Mesodermal cell (in vitro differentiated cells): ENCODE measurements at regions not wholly inside any gene's neighbourhood (a gene's known extent, or its start where the extent isn't known, plus 50 kb on each side); places are given as distances from the start of the nearest gene placed in this dataset.

Experiments
- H3K27ac ChIP-seq: 2 replicates; pipeline ENCODE4 v1.7.0; 2013; ENCODE audit warnings: mild to moderate bottlenecking, low read depth, low read length, moderate library complexity; ENCODE audit not compliant: severe bottlenecking
- H3K36me3 ChIP-seq: 2 replicates; pipeline ENCODE4 v1.7.1; 2013; ENCODE audit warnings: mild to moderate bottlenecking, low read length, moderate library complexity; ENCODE audit not compliant: control insufficient read depth, insufficient read depth
- H3K4me1 ChIP-seq: one replicate; pipeline ENCODE4 v1.7.1; 2013; ENCODE audit warnings: mild to moderate bottlenecking, low read length; ENCODE audit not compliant: insufficient read depth, control insufficient read depth, poor library complexity, severe bottlenecking
- H3K4me3 ChIP-seq: 2 replicates; pipeline ENCODE4 v1.7.0; 2013; ENCODE audit warnings: low read length, control low read depth, mild to moderate bottlenecking; ENCODE audit not compliant: insufficient read depth, poor library complexity, severe bottlenecking; ENCODE audit errors: extremely low read depth
- H3K9me3 ChIP-seq: 2 replicates; pipeline ENCODE4 v1.7.1; 2013; ENCODE audit warnings: mild to moderate bottlenecking, low read length, moderate library complexity; ENCODE audit not compliant: control insufficient read depth
- WGBS, 2 experiments: methylation state at CpG; one replicate each; pipeline ENCODE4 v1.1.5; 2013; ENCODE audit warnings: missing lambda C conversion rate in 2 of 2; ENCODE audit not compliant: insufficient coverage in 2 of 2; 5-methylcytosine and 5-hydroxymethylcytosine counted together

DNA sequence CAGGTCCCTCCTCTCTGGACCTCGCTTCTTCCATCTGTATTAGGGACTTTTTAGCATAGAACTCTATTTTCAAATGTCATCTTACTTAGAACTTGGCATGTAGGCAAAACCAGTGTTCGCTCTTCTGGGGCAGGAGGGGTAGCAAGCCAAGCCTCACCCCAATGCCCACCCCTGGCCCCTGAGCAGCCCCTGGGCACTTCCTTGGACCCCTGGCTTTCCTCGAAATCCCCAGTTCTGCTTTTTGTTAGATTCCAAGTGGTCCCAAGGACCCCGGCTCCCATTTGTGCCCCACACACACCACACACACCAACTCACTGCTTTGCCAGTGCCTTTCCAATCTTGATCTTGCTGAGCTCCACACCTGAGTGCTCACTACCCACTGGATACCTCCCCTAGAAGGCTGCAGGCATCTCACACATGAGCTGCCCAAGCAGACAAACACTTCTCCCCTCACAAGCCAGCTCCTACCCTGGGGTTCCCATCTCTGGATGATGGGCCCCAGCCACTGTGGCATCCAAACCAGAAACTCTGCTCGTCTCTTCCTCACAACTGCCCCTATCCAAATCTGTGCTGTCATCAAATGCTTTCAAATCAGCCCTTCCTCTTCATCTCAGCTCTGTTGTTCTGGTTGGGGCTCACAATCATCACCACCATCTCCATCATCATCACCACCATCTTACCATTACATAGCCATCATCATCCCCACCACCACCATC is 167.9 kb upstream of the ZMIZ1 start:
- no peak overlapping the region for H3K4me3 ChIP-seq
- H3K27ac ChIP-seq, result no peak overlapping the region
- no peaks in the 10 kb centered on the region for H3K36me3 ChIP-seq
- WGBS, 2 experiments, result 85 to 91% methylated on average over 5 of the region's 5 CpGs
- no peaks in the 10 kb centered on the region for H3K9me3 ChIP-seq
- no peaks in the 10 kb centered on the region for H3K4me1 ChIP-seq

GRCh38 chr10:78901694-78902093 is 167.1 kb upstream of the ZMIZ1 start:
- Histone ChIP-seq H3K27ac (no peak overlapping the region), H3K4me3 (no peak overlapping the region), H3K4me1 (no peaks in the 10 kb centered on the region), H3K9me3 (no peaks in the 10 kb centered on the region), H3K36me3 (no peaks in the 10 kb centered on the region)
- 88 to 94% methylated on average over 1 of the region's 1 CpG for WGBS, 2 experiments

GRCh38 chr10:78902815-78903214 is 166.0 kb upstream of the ZMIZ1 start:
- Histone ChIP-seq H3K36me3 (no peaks in the 10 kb centered on the region), H3K4me3 (no peak overlapping the region)
- 93 to 97% methylated on average over 2 to 3 of the region's 3 CpGs for WGBS, 2 experiments

GRCh38 chr10:78903341-78903940 is 165.3 kb upstream of the ZMIZ1 start:
- Histone ChIP-seq H3K27ac (no peak overlapping the region), H3K4me3 (no peak overlapping the region), H3K9me3 (no peaks in the 10 kb centered on the region), H3K36me3 (no peaks in the 10 kb centered on the region), H3K4me1 (no peaks in the 10 kb centered on the region)
- WGBS, 2 experiments, result 87 to 89% methylated on average over 2 to 4 of the region's 4 CpGs

More at GRCh38 chr10:78902815-78903214, 166.0 kb upstream of the ZMIZ1 start:
- H3K4me1 ChIP-seq, result no peaks in the 10 kb centered on the region
- no peaks in the 10 kb centered on the region for H3K9me3 ChIP-seq
- H3K27ac ChIP-seq, result no peak overlapping the region

GRCh38 chr10:78904196-78904595 is 164.6 kb upstream of the ZMIZ1 start:
- Histone ChIP-seq H3K27ac (no peak overlapping the region), H3K36me3 (no peaks in the 10 kb centered on the region), H3K9me3 (no peaks in the 10 kb centered on the region), H3K4me1 (no peaks in the 10 kb centered on the region), H3K4me3 (no peak overlapping the region)
- WGBS, 2 experiments, result 81 to 96% methylated on average over 5 of the region's 5 CpGs

DNA sequence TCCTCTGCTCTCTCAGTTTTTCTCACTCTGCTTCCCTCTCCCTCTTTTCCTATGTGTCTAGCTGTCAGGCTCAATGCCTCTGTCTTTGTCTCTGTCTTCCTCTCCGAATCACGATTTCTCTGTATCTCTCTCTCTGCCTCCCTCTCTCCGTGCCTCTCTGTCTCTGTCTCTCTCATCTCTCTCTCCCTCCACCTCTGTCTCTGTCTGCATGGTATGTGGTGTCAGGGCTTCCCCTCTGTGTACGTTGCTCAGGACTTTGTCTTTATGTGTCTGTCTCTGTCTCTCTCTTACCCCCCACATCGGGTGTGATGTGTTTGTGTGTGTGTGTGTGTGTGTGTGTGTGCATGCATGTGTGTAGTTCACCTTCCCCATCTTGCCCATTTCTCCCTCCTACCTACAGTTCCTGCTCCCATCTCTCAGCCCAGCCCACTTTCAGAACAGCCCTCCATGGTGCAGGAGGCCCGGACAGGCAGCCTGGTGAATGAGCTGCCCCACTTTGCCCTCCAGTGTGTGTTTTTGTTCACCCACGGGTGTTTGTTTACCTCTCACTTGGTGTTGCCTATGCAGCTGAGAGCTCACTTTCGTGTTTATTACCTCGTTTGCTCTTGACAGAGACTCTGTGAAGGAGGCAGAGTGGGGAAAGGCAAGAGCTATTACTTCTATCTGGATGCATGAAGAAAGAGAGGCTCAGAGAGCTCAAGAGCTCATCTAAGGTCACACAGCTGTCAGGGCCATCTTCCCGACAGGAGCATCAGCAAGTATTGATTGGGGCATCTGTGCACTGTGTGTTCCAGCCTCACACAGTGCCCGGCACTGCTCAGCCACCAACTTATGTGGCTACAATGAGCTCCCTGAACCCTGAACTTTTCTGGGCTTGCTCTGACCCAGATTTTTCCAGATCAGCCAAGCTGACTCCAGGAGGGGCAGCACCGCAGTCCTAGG is 163.5 kb upstream of the ZMIZ1 start:
- no peaks in the 10 kb centered on the region for H3K4me1 ChIP-seq

DNA sequence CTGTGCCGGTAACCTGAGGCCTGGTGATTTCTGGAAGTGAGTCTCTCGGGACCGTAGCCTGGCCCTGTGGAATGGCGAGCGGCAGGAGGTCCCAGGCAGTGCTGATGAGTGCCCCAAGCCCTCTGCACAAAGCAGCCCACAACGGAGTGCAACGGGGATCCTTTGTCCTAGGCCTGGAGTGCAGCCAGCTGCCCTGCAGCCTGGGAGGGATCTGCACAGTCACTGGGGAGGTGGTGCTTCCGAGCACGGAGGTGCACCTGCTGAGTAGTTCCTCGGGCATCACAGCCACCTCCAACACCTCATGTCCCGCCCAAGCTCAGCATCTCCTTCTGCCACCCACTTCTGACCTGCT is 162.8 kb upstream of the ZMIZ1 start:
- Histone ChIP-seq H3K4me3 (no peak overlapping the region), H3K27ac (no peak overlapping the region), H3K9me3 (no peaks in the 10 kb centered on the region), H3K36me3 (no peaks in the 10 kb centered on the region), H3K4me1 (no peaks in the 10 kb centered on the region)
- WGBS, 2 experiments, result 67 to 78% methylated on average over 10 to 11 of the region's 11 CpGs

More for the DNA sequence above, 163.5 kb upstream of the ZMIZ1 start:
- Histone ChIP-seq H3K4me3 (no peak overlapping the region), H3K9me3 (no peaks in the 10 kb centered on the region), H3K36me3 (no peaks in the 10 kb centered on the region), H3K27ac (no peak overlapping the region)
- WGBS, 2 experiments, result 77 to 87% methylated on average over 9 to 10 of the region's 12 CpGs

GRCh38 chr10:78906734-78907390 is 161.9 kb upstream of the ZMIZ1 start:
- H3K27ac ChIP-seq, result no peak overlapping the region
- no peak overlapping the region for H3K4me3 ChIP-seq
- 85 to 100% methylated on average over 2 to 3 of the region's 3 CpGs for WGBS, 2 experiments
- no peaks in the 10 kb centered on the region for H3K9me3 ChIP-seq
- no peaks in the 10 kb centered on the region for H3K4me1 ChIP-seq
- H3K36me3 ChIP-seq, result no peaks in the 10 kb centered on the region

DNA sequence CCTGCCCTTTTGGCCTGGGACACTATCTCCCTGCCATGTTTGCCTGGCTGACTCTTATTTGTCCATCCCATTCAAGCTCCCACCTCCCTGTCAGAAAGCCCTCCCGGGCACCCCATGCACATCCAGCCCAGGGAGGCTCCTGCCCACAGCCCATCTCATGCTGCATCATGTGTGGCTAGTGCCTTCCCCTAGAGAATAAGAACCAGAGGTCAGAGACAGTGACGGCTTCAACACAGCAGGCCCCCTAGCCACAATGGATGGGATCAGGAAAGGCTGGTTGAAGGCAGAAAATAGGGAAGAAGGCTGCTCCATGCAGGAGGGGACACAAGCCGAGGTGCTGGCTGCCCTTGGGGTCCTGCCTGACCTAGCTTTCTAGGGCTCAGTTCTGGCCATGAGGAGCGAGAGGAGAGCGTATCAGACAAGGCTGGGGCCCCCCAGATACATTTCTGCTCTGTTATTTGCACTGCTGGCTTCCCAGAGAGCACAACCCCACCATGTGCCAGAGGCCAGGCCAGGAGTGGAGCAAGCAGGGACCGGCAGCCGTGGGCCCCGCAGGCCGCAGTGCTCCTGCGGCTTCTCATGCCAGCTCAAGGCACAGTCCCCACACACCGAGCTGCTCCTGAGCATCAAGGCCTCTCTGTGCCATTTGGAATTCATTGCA is 161.1 kb upstream of the ZMIZ1 start:
- no peaks in the 10 kb centered on the region for H3K4me1 ChIP-seq
- H3K27ac ChIP-seq, result no peak overlapping the region
- WGBS, 2 experiments, result 85% methylated on average over 9 to 11 of the region's 11 CpGs
- no peaks in the 10 kb centered on the region for H3K9me3 ChIP-seq
- H3K4me3 ChIP-seq, result no peak overlapping the region
- H3K36me3 ChIP-seq, result no peaks in the 10 kb centered on the region

DNA sequence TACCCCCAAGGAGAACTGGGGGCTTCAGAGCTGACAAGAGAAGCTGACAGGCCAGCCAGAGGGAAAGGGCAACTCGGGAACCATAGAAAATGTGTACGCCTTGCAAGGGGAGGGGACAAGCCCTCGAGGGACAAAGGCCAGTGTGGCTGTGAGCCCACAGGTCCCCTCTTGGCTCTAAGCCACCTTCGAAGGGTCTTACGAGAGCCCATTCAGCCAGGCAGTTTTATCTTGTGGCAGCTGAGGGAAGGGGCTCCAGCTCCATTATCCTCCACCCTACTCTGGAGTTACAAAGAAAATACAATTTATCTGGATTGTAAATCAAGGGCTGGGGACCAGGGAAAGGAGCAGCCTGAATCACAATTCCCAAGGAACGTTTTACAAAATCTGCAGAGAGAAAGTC is 159.5 kb upstream of the ZMIZ1 start:
- WGBS, 2 experiments, result 71 to 73% methylated on average over 6 of the region's 6 CpGs
- Histone ChIP-seq H3K4me1 (no peaks in the 10 kb centered on the region), H3K27ac (no peak overlapping the region), H3K9me3 (no peaks in the 10 kb centered on the region), H3K36me3 (no peaks in the 10 kb centered on the region), H3K4me3 (no peak overlapping the region)
